Kidney epithelial cell (primary cell): ENCODE measurements at regions not wholly inside any gene's neighbourhood (a gene's known extent, or its start where the extent isn't known, plus 50 kb on each side); places are given as distances from the start of the nearest gene placed in this dataset.

Experiments
- DNase-seq: peaks from one replicate; pipeline ENCODE4 v3.0.0-alpha.2; 2010; ENCODE audit warnings: low read depth
- H3K27me3 ChIP-seq: 2 replicates; pipeline ENCODE4 v1.6.0; 2011; ENCODE audit warnings: low read length; ENCODE audit not compliant: control insufficient read depth, insufficient read depth
- H3K36me3 ChIP-seq: 2 replicates; pipeline ENCODE4 v1.5.1; 2011; ENCODE audit warnings: low read length; ENCODE audit not compliant: control insufficient read depth, insufficient read depth
- H3K4me3 ChIP-seq: 2 replicates; pipeline ENCODE4 v1.5.1; 2011; ENCODE audit warnings: low read depth, mild to moderate bottlenecking, control low read depth, low read length
- TF ChIP-seq, protein P1 (sequence below): IDR thresholded peaks from 2 replicates; pipeline ENCODE4 v1.5.1; 2011; ENCODE audit warnings: mild to moderate bottlenecking, moderate library complexity, low read length, control low read depth, inconsistent platforms; ENCODE audit not compliant: insufficient read depth, poor library complexity, severe bottlenecking

GRCh38 chr6:2436410-2437154 is 191.2 kb upstream of the GMDS start:
- TF ChIP-seq, protein P1, sequence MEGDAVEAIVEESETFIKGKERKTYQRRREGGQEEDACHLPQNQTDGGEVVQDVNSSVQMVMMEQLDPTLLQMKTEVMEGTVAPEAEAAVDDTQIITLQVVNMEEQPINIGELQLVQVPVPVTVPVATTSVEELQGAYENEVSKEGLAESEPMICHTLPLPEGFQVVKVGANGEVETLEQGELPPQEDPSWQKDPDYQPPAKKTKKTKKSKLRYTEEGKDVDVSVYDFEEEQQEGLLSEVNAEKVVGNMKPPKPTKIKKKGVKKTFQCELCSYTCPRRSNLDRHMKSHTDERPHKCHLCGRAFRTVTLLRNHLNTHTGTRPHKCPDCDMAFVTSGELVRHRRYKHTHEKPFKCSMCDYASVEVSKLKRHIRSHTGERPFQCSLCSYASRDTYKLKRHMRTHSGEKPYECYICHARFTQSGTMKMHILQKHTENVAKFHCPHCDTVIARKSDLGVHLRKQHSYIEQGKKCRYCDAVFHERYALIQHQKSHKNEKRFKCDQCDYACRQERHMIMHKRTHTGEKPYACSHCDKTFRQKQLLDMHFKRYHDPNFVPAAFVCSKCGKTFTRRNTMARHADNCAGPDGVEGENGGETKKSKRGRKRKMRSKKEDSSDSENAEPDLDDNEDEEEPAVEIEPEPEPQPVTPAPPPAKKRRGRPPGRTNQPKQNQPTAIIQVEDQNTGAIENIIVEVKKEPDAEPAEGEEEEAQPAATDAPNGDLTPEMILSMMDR, result no peak

GRCh38 chr6:2435323-2435722 is 189.9 kb upstream of the GMDS start:
- TF ChIP-seq, protein P1, result no peak
- Histone ChIP-seq H3K27me3 (no peaks in the 10 kb centered on the region), H3K4me3 (no peak overlapping the region), H3K36me3 (no peaks in the 10 kb centered on the region)
- no peak for DNase-seq

More at GRCh38 chr6:2436410-2437154, 191.2 kb upstream of the GMDS start:
- Histone ChIP-seq H3K36me3 (no peaks in the 10 kb centered on the region), H3K4me3 (no peak overlapping the region), H3K27me3 (no peaks in the 10 kb centered on the region)
- DNase-seq, result no peak

DNA sequence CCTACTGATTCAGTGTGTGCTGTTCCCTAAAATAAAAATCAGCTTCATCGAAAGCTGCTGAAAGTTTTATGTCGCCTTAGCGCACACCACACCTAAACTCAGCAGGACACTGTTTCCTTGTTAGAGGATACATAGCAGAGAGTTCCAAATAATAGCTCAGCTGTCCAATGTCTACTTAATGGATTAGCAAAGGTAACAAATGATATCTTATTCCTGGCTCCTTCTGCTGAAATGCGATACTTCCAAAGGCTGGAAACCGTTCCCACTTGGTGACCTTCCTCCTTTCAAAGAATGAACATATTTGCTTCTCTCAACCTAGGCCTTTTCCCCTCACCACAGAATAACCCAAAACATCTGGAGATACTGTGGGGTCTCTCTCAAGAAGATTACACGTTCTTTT is 189.5 kb upstream of the GMDS start:
- DNase-seq, result no peak
- TF ChIP-seq, protein P1, result no peak
- H3K36me3 ChIP-seq, result no peaks in the 10 kb centered on the region
- no peak overlapping the region for H3K4me3 ChIP-seq
- no peaks in the 10 kb centered on the region for H3K27me3 ChIP-seq

DNA sequence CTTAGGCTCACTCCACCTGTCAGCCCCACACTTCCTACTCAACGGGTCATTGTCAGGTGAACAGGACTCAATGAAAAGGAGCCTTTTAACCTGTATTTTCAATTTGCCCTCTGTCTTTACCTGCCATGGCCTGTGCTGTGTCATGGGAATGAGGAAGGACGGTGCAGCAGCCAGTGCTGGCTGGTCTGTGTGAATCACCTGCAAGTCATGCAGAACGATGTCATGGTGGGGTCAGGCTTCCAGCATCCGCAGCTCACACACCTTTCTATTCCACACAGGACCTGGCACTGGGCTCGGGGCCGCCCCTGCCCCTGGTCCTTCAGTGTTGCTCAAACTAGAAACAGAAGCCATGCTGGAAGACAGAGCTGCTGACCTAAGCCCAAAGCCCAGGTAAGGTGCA is 188.7 kb upstream of the GMDS start:
- TF ChIP-seq, protein P1, result no peak
- peak; percentile 93 for DNase-seq
- H3K36me3 ChIP-seq, result no peaks in the 10 kb centered on the region
- no peaks in the 10 kb centered on the region for H3K27me3 ChIP-seq
- H3K4me3 ChIP-seq, result no peak overlapping the region

- Histone ChIP-seq H3K36me3 (no peaks in the 10 kb centered on the region), H3K4me3 (no peak overlapping the region), H3K27me3 (no peaks in the 10 kb centered on the region)
- TF ChIP-seq, protein P1, result no peak
- DNase-seq, result peak; percentile 26
These were observed 188.3 kb upstream of the GMDS start for GRCh38 chr6:2433711-2434110.

DNA sequence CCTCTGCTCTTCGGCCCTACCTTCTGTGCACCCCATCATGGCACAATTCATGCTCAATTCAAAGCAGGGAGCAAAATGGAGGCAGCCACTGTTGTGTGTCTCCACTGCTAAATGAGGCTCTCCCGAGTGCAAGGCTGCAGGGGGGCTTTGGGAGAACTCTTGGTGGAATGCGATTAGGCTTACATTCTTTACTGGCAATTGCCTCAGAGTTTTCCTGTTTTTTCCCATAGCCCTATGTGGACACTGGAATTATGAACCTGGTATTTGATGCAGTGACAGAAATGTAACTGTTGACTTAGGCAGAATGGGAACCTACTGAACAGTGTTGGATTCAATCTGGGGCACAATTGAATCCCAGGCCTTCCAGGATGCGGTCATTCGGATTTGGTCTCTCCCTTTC is 187.9 kb upstream of the GMDS start:
- TF ChIP-seq, protein P1, result no peak
- no peaks in the 10 kb centered on the region for H3K36me3 ChIP-seq
- H3K4me3 ChIP-seq, result no peak overlapping the region
- no peaks in the 10 kb centered on the region for H3K27me3 ChIP-seq
- no peak for DNase-seq
